CD4-positive, alpha-beta memory T cell (primary cell): ENCODE measurements at regions not wholly inside any gene's neighbourhood (a gene's known extent, or its start where the extent isn't known, plus 50 kb on each side); places are given as distances from the start of the nearest gene placed in this dataset.

Experiments used
- CTCF ChIA-PET: fragments of 350-600 bp; sonication (Branson Sonifier 250); formaldehyde crosslinking; loops from one replicate; lab custom pipeline; 2021; ENCODE audit warnings: inconsistent platforms; ENCODE audit not compliant: partially characterized antibody; lab: Charles Lee
- POLR2A ChIA-PET: fragments of 350-600 bp; sonication (Branson Sonifier 250); formaldehyde crosslinking; loops from one replicate; lab custom pipeline; 2021; ENCODE audit not compliant: partially characterized antibody; lab: Charles Lee
- DNase-seq, 5 donors: peaks; one replicate each; pipeline versions ENCODE4 v3.0.0 to v3.0.0-alpha.2; 2020 to 2022; ENCODE audit warnings: mixed read lengths in 1 of 5
- H3K27ac ChIP-seq: one replicate; pipeline ENCODE4 v1.7.0; 2013; ENCODE audit warnings: low read depth, low read length
- H3K27me3 ChIP-seq: 2 replicates; pipeline ENCODE4 v1.7.0; 2013; ENCODE audit warnings: mild to moderate bottlenecking, low read length, moderate library complexity; ENCODE audit not compliant: insufficient read depth
- H3K36me3 ChIP-seq: 2 replicates; pipeline ENCODE4 v1.7.0; 2013; ENCODE audit warnings: mild to moderate bottlenecking, low read length, moderate library complexity; ENCODE audit not compliant: insufficient read depth
- H3K4me1 ChIP-seq: 2 replicates; pipeline ENCODE4 v1.7.0; 2013; ENCODE audit warnings: mild to moderate bottlenecking, low read length, moderate library complexity; ENCODE audit not compliant: insufficient read depth
- H3K4me3 ChIP-seq, 2 donors: one replicate each; pipeline ENCODE4 v1.7.0; 2013; ENCODE audit warnings: low read length in 2 of 2, mild to moderate bottlenecking in 1 of 2
- H3K9me3 ChIP-seq, 2 donors: one replicate each; pipeline ENCODE4 v1.7.0; 2013; ENCODE audit warnings: low read length in 2 of 2, control low read depth in 1 of 2; ENCODE audit not compliant: control insufficient read depth in 1 of 2
- H3K27ac Mint-ChIP-seq, 7 donors: one replicate each; pipeline ENCODE4 v1.8.0; 2020 to 2021; ENCODE audit warnings: mixed read lengths in 7 of 7, mild to moderate bottlenecking in 6 of 7, inconsistent platforms in 3 of 7, moderate library complexity in 3 of 7
- H3K27me3 Mint-ChIP-seq, 2 donors: one replicate each; pipeline ENCODE4 v1.8.0; 2020 to 2021; ENCODE audit warnings: mixed read lengths in 2 of 2
- H3K36me3 Mint-ChIP-seq, 2 donors: one replicate each; pipeline ENCODE4 v1.8.0; 2020 to 2021; ENCODE audit warnings: mixed read lengths in 2 of 2, inconsistent platforms in 1 of 2, mild to moderate bottlenecking in 1 of 2
- H3K4me1 Mint-ChIP-seq, 4 donors: one replicate each; pipeline ENCODE4 v1.8.0; 2020 to 2021; ENCODE audit warnings: mixed read lengths in 4 of 4, mild to moderate bottlenecking in 1 of 4
- H3K4me3 Mint-ChIP-seq, 8 donors: one replicate each; pipeline ENCODE4 v1.8.0; 2020 to 2021; ENCODE audit warnings: mixed read lengths in 8 of 8, mild to moderate bottlenecking in 7 of 8, moderate library complexity in 6 of 8, inconsistent platforms in 3 of 8
- H3K9me3 Mint-ChIP-seq, 8 donors: one replicate each; pipeline ENCODE4 v1.8.0; 2020 to 2021; ENCODE audit warnings: mixed read lengths in 8 of 8, mild to moderate bottlenecking in 5 of 8, inconsistent platforms in 3 of 8, moderate library complexity in 1 of 8
- intact Hi-C: fragments of 100-400 bp; cut with micrococcal nuclease; formaldehyde crosslinking; loops from one replicate; pipeline ENCODE4 v1.15.1; 2023

DNA sequence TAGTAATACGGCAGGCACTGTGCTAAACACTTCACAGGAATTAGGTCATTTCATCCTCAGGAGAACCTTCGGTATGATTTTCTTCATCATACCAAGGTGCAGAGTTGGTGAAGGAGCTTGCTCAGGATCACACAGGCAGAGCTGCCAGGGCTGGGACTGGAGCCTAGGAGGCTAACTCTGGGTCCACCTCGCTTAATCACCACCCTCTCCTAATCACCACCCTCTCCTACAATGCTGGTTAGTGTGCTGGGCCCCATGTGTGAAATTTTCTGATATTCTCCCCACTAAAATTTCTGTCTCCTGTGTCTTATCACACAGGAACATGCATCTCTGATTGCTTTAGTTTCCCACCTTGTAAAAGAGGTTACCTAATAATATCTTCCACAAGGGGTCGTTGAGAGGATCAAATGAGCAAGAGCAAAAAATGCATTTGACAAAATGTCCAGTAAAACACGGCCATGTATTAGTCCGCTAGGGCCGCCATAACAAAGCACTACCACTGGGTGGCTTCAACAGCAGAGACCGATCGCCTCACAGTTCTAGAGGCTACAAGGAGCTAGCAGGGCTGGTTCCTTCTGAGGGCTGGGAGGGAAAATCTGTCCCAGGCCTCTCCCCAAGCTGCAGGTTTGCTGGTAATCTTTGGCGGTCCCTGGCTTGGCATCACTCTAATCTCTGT is 128.2 kb upstream of the NFIB start:
- no peak for DNase-seq
- Histone ChIP-seq H3K36me3 (no peaks in the 10 kb centered on the region), H3K4me1 (no peaks in the 10 kb centered on the region), H3K4me3 (no peak overlapping the region), H3K9me3 (no peaks in the 10 kb centered on the region), H3K27me3 (no peaks in the 10 kb centered on the region), H3K27ac (no peak overlapping the region)
- peaks cover 0 to 6% (median 0%) of the 10 kb centered on the region in 8 donors for H3K9me3 Mint-ChIP-seq
- H3K36me3 Mint-ChIP-seq: no peaks in the 10 kb centered on the region
- CTCF ChIA-PET: no interaction called here
- peaks cover 3 to 4% of the 10 kb centered on the region in 2 donors for H3K27me3 Mint-ChIP-seq
- H3K4me1 Mint-ChIP-seq: no peaks in the 10 kb centered on the region
- H3K4me3 Mint-ChIP-seq: no peak overlapping the region
- intact Hi-C loops: no loop called here
- POLR2A ChIA-PET: no interaction called here
- no peak overlapping the region for H3K27ac Mint-ChIP-seq

DNA sequence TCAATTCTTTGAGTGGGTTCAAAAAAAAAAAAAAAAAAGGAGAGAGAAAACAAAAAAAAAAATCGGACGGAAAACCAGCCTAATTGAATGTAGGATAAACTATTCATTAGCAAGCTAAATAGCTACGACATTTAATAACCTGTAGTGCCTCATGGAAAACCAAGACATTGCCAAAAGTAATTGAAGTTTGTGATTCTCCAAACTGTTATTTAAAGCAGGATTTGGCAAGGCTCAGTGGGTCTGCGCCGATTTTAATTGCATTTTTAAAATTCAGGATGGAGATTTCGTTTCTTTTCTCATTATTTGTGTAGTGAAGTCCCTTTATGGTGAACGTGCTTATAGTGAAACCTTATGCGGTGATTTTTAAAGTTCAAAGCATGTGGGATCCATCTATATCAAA is 127.2 kb upstream of the NFIB start:
- no peaks in the 10 kb centered on the region for H3K36me3 Mint-ChIP-seq
- no peaks in the 10 kb centered on the region for H3K27me3 ChIP-seq
- ChIA-PET POLR2A (no interaction called here), CTCF (no interaction called here)
- no peak overlapping the region for H3K4me3 ChIP-seq
- H3K36me3 ChIP-seq: no peaks in the 10 kb centered on the region
- intact Hi-C loops: no loop called here
- no peaks in the 10 kb centered on the region for H3K4me1 ChIP-seq
- no peaks in the 10 kb centered on the region for H3K9me3 ChIP-seq
- H3K4me3 Mint-ChIP-seq: no peak overlapping the region
- peaks cover 3 to 4% of the 10 kb centered on the region in 2 donors for H3K27me3 Mint-ChIP-seq
- no peak overlapping the region for H3K27ac Mint-ChIP-seq
- H3K4me1 Mint-ChIP-seq: no peaks in the 10 kb centered on the region
- no peak overlapping the region for H3K27ac ChIP-seq
- no peak for DNase-seq
- H3K9me3 Mint-ChIP-seq: peaks cover 0 to 5% (median 0%) of the 10 kb centered on the region in 8 donors

DNA sequence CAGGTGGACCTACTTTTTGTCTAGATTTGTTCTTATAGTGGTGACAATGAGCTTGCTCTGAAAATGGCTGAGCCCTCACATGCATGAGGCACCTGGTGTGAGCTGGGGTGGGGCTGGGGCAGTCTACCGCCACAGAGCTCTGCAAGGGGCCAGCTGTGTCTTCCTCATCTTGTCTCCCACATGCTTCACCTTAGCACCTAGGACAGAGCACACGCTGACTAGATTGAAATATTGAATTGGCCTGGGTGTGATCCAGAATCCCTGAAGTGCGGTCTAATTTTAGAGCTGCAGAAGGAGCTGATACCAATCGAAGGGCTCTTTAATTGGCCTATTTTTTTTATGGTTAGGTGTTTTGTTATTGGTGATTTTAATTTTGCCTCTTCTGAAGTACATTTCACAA is 126.1 kb upstream of the NFIB start:
- ChIA-PET CTCF (interaction anchor here (0.9 kb wide), 1 partner anchor 328 kb away, joined by 3 read pairs; no protein-coding TSS in a partner anchor), POLR2A (no interaction called here)
- Histone ChIP-seq H3K36me3 (no peaks in the 10 kb centered on the region), H3K27me3 (no peaks in the 10 kb centered on the region), H3K4me1 (no peaks in the 10 kb centered on the region), H3K9me3 (no peaks in the 10 kb centered on the region), H3K4me3 (no peak overlapping the region), H3K27ac (no peak overlapping the region)
- peaks cover 0 to 5% (median 0%) of the 10 kb centered on the region in 8 donors for H3K9me3 Mint-ChIP-seq
- no peak overlapping the region for H3K4me3 Mint-ChIP-seq
- H3K27me3 Mint-ChIP-seq: peaks cover 3 to 7% of the 10 kb centered on the region in 2 donors
- intact Hi-C loops: no loop called here
- no peaks in the 10 kb centered on the region for H3K36me3 Mint-ChIP-seq
- no peaks in the 10 kb centered on the region for H3K4me1 Mint-ChIP-seq
- H3K27ac Mint-ChIP-seq: no peak overlapping the region
- no peak for DNase-seq

DNA sequence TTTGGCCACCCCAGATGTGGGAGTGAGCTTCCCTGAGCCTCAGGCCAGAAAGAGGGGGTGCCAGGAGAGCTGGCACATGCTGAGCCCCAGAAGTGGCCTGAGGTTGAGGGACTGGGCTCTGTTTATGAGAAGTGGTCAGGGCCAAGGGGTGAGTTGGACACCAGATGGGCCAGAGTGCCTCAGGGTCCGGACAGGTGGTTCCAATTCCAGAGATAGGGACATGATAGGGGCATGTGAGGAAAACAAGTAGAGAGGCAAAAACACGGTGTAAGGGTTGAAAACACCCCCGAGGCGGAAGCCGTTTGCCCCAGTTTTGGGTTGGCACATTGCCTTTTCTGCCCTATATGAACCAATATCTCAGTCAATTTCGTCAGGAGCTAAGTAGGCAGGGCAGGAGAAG is 125.6 kb upstream of the NFIB start:
- peaks cover 0 to 5% (median 0%) of the 10 kb centered on the region in 8 donors for H3K9me3 Mint-ChIP-seq
- no peak overlapping the region for H3K27ac ChIP-seq
- no peak overlapping the region for H3K4me3 Mint-ChIP-seq
- DNase-seq: no peak
- H3K4me3 ChIP-seq: no peak overlapping the region
- H3K36me3 Mint-ChIP-seq: no peaks in the 10 kb centered on the region
- H3K36me3 ChIP-seq: no peaks in the 10 kb centered on the region
- H3K27ac Mint-ChIP-seq: no peak overlapping the region
- H3K4me1 Mint-ChIP-seq: no peaks in the 10 kb centered on the region
- peaks cover 3 to 7% of the 10 kb centered on the region in 2 donors for H3K27me3 Mint-ChIP-seq
- no peaks in the 10 kb centered on the region for H3K27me3 ChIP-seq
- CTCF ChIA-PET: interaction anchor here (0.9 to 1.4 kb wide), 2 partner anchors 12 to 329 kb away, joined by 3 read pairs; no protein-coding TSS in a partner anchor
- POLR2A ChIA-PET: no interaction called here
- H3K4me1 ChIP-seq: no peaks in the 10 kb centered on the region
- intact Hi-C loops: no loop called here
- no peaks in the 10 kb centered on the region for H3K9me3 ChIP-seq

DNA sequence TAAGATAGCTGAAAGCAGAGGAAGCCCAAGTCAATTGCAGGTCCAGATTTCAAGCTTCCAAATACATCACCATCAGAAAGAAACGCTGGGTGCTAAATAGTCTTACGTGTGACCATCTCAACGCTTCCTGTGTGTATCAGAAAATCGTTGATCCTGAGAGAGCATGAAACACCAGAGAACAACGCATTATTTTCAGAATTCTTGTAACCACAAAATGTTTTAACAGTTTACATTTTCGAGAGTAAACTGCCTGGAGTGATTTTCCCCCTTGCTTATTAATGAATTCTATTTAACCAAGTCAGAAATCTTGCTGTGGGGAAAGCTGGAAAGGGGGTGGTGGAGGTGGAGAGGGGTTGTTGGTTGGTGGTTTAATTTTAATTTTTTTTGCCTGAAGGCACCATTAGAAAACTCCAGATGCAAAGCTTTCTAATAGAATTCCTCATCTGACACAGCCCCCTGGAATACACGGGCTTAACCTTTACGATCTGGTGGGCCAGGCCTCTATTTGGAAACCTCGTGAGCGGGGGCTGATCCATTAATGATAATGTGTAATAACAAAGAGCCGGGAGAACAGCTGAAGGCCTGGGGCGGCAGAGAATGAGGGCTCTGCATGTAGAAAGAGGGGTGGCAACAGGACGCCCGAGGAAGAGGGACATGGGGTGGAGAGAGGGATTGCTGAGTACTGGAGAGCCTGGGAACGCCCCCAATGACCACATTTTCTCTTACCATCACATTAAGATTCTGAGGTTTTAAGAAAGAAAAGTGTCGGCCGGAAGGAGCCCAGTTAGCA is 124.5 kb upstream of the NFIB start:
- no peaks in the 10 kb centered on the region for H3K36me3 Mint-ChIP-seq
- intact Hi-C loops: no loop called here
- H3K4me3 Mint-ChIP-seq: no peak overlapping the region
- no peak for DNase-seq
- Histone ChIP-seq H3K4me1 (no peaks in the 10 kb centered on the region), H3K36me3 (no peaks in the 10 kb centered on the region), H3K4me3 (no peak overlapping the region), H3K9me3 (no peaks in the 10 kb centered on the region), H3K27ac (no peak overlapping the region), H3K27me3 (no peaks in the 10 kb centered on the region)
- CTCF ChIA-PET: interaction anchor here (1.1 to 1.4 kb wide), 2 partner anchors 9 to 11 kb away, joined by 3 to 5 read pairs; no protein-coding TSS in a partner anchor
- H3K27me3 Mint-ChIP-seq: peaks cover 8 to 9% of the 10 kb centered on the region in 2 donors
- no peaks in the 10 kb centered on the region for H3K4me1 Mint-ChIP-seq
- peaks cover 0 to 3% (median 0%) of the 10 kb centered on the region in 8 donors for H3K9me3 Mint-ChIP-seq
- POLR2A ChIA-PET: no interaction called here
- H3K27ac Mint-ChIP-seq: no peak overlapping the region

DNA sequence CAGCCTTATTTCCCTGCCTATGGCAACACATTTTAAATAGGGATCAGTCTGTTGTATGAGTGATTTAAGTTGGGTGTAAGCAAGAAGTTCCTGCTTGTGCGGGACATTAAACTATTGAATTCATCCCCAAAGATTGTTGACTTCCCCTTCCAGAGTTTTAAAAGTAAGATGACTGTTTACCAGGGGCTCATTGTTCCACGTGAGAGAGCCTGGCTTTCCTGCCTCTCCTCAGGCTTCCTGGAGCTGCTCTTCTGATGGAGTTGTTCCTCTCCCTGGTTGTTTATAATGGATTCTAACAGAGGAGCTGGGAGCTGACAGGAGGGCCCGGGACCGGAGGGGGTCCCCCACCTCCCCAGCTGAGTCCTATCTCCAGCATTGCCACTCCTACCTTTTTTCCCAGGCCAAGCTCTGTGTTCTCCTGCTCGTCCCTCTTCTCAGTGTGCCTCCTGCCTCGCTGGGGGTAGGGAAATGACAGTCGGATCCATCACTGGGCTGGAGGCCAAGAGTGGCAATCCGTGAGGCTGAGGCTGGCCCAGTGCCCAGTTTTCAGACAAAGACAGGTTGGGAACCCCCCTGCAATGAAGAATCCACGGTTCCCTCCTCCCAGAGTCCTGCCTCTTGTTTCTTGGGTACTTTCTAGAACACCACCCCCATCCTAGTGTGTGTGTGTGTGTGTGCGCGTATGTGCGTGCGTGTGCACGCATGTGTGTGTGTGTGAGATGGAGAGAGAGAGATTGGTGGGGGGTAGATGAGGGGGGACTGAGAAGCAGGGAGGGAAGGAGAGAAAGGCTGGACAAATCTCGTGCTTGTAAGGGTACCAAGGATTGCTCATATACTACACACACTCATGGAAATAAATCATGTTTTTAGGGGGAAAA is 123.7 kb upstream of the NFIB start:
- Mint-ChIP-seq H3K27ac (no peak overlapping the region), H3K27me3 (peaks cover 8 to 9% of the 10 kb centered on the region in 2 donors), H3K4me1 (no peaks in the 10 kb centered on the region), H3K9me3 (no peaks in the 10 kb centered on the region), H3K4me3 (no peak overlapping the region), H3K36me3 (no peaks in the 10 kb centered on the region)
- Histone ChIP-seq H3K27me3 (no peaks in the 10 kb centered on the region), H3K27ac (no peak overlapping the region), H3K36me3 (no peaks in the 10 kb centered on the region), H3K4me1 (no peaks in the 10 kb centered on the region), H3K4me3 (no peak overlapping the region), H3K9me3 (no peaks in the 10 kb centered on the region)
- intact Hi-C loops: no loop called here
- CTCF ChIA-PET: interaction anchor here (1.2 kb wide), 1 partner anchor 10 kb away, joined by 6 read pairs; no protein-coding TSS in a partner anchor
- POLR2A ChIA-PET: no interaction called here
- no peak for DNase-seq

DNA sequence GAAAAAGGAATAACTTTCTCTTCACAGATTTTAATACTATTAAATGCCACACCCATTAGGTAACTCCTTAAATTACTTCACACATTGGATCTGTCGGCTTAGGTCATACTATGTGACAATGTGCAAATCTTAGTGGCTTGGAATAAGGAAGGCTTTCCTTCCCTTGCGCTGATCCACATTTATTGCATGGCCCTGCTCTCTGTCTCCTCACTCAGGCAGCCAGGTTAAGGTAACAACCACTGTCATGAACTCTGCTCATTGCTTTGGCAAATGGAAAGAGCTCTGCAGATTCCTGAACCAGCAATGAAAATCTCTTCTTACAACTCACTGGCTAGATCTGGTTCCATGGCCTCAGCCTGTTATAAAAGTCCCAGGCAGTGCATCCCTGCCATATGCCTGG is 121.9 kb upstream of the NFIB start:
- ChIA-PET CTCF (no interaction called here), POLR2A (no interaction called here)
- Mint-ChIP-seq H3K9me3 (no peaks in the 10 kb centered on the region), H3K36me3 (no peaks in the 10 kb centered on the region), H3K4me1 (no peaks in the 10 kb centered on the region), H3K4me3 (no peak overlapping the region), H3K27me3 (peaks cover 8 to 9% of the 10 kb centered on the region in 2 donors), H3K27ac (no peak overlapping the region)
- Histone ChIP-seq H3K9me3 (no peaks in the 10 kb centered on the region), H3K27me3 (no peaks in the 10 kb centered on the region), H3K4me3 (no peak overlapping the region), H3K27ac (no peak overlapping the region), H3K36me3 (no peaks in the 10 kb centered on the region), H3K4me1 (no peaks in the 10 kb centered on the region)
- intact Hi-C loops: no loop called here
- no peak for DNase-seq
